Suprapubic skin (tissue), 4 donors: ENCODE measurements at regions not wholly inside any gene's neighbourhood (a gene's known extent, or its start where the extent isn't known, plus 50 kb on each side); places are given as distances from the start of the nearest gene placed in this dataset.

Source experiments
- CTCF ChIP-seq, 2 donors: fragments of 200-600 bp in 1 of 2; fragments of 450-650 bp in 1 of 2; sonication (generic) in 1 of 2; IDR thresholded peaks; one replicate each; pipeline ENCODE4 v1.5.1; 2016 to 2019; ENCODE audit warnings: antibody characterized with exemption in 2 of 2, mild to moderate bottlenecking in 1 of 2, moderate library complexity in 1 of 2
- EP300 ChIP-seq: sonication (generic); formaldehyde crosslinking; IDR thresholded peaks from one replicate; pipeline ENCODE4 v1.6.1; 2017; ENCODE audit warnings: antibody characterized with exemption
- POLR2A ChIP-seq, 2 donors: fragments of 450-650 bp; IDR thresholded peaks; one replicate each; pipeline ENCODE4 v1.6.1; 2017; ENCODE audit warnings: antibody characterized with exemption in 2 of 2, mild to moderate bottlenecking in 2 of 2, moderate library complexity in 2 of 2
- POLR2AphosphoS5 ChIP-seq, 3 donors: sonication (generic); formaldehyde crosslinking; IDR thresholded peaks; one replicate each; pipeline ENCODE4 v1.6.1; 2017; ENCODE audit warnings: antibody characterized with exemption in 3 of 3

DNA sequence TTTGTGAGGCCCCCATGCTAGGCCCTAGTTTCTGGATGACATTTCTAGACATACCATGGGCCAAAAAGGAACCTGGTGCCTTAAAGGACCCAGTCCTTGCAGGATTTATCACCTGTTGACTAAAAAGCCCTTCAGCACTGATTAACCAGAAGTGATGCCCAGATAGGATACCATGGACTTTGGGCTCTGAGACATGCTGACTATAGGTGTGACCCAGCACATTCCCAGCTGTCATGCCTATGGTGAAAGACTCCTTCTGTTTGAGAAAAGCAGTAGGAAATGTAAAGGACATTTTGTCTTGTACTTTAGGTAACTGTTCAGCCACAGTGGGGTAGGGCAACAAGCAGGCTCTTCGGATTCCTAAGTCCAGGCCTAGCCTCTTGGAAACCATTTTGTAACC lies 724.2 kb downstream of the CD109 start:
- TF ChIP-seq CTCF (IDR thresholded peaks at IDR 0.05) (no peak), EP300 (no peak), POLR2A (IDR thresholded peaks at IDR 0.05) (no peak), POLR2AphosphoS5 (IDR thresholded peaks at IDR 0.05) (no peak)
